ENCODE measurements at regions not wholly inside any gene's neighbourhood (a gene's known extent, or its start where the extent isn't known, plus 50 kb on each side); places are given as distances from the start of the nearest gene placed in this dataset.

- ATAC-seq (no peak), DNase-seq (ENCODE audit: low spot score) (no peak)
- Mint-ChIP-seq H3K27ac (no peak overlapping the region), H3K9me3 (peaks cover 64% of the 10 kb centered on the region), H3K36me3 (peaks cover 79% of the 10 kb centered on the region), H3K4me1 (no peaks in the 10 kb centered on the region), H3K4me3 (no peak overlapping the region), H3K27me3 (ENCODE audit: low read depth) (peaks cover 16% of the 10 kb centered on the region)
- no peak for TF ChIP-seq ELF4 (CRISPR knock-in tag; IDR thresholded peaks at IDR 0.05; ENCODE audit: low read depth)
- no peak for TF ChIP-seq ZNF423 (CRISPR knock-in tag; IDR thresholded peaks at IDR 0.05)
- TF ChIP-seq ZNF317 (CRISPR knock-in tag; IDR thresholded peaks at IDR 0.05; ENCODE audit: borderline replicate concordance, low read depth) = no peak
- TF ChIP-seq ATF3 (CRISPR knock-in tag; conservative IDR thresholded peaks at IDR 0.05) = no peak
- no peak for TF ChIP-seq SMAD3 (CRISPR knock-in tag; IDR thresholded peaks at IDR 0.05; ENCODE audit: borderline replicate concordance)
- TF ChIP-seq ZNF532 (CRISPR knock-in tag; IDR thresholded peaks at IDR 0.05; ENCODE audit: borderline replicate concordance) = no peak
- TF ChIP-seq AR (CRISPR knock-in tag; IDR thresholded peaks at IDR 0.05) = no peak
- TF ChIP-seq NR1H2 (CRISPR knock-in tag; IDR thresholded peaks at IDR 0.05) = no peak
- TF ChIP-seq ZNF396 (CRISPR knock-in tag; IDR thresholded peaks at IDR 0.05; ENCODE audit: borderline replicate concordance) = no peak
- TF ChIP-seq NFE2L1 (CRISPR knock-in tag; IDR thresholded peaks at IDR 0.05) = no peak
- TF ChIP-seq FOXK1 (CRISPR knock-in tag; IDR thresholded peaks at IDR 0.05) = no peak
- no peak for TF ChIP-seq ZNF281 (CRISPR knock-in tag; IDR thresholded peaks at IDR 0.05)
- no peak for TF ChIP-seq AFF4 (CRISPR knock-in tag; IDR thresholded peaks at IDR 0.05; ENCODE audit: borderline replicate concordance)
- no peak for TF ChIP-seq CREB1 (CRISPR knock-in tag; IDR thresholded peaks at IDR 0.05)
- no peak for TF ChIP-seq ZNF425 (CRISPR knock-in tag; conservative IDR thresholded peaks at IDR 0.05)
- TF ChIP-seq MAX (CRISPR knock-in tag; IDR thresholded peaks at IDR 0.05) = no peak
- ChIA-PET CTCF (no interaction called here), POLR2A (no interaction called here)
These were observed 366.9 kb upstream of the NUPR2 start for GRCh38 chr7:56483153-56483552.

Data from WTC11 (cell line).